ENCODE measurements at regions not wholly inside any gene's neighbourhood (a gene's known extent, or its start where the extent isn't known, plus 50 kb on each side); places are given as distances from the start of the nearest gene placed in this dataset.
"Not testable (repeated sequence)": the region's sequence is repeated elsewhere in the genome, so short reads cannot be mapped to it uniquely, and the experiment has no call there.

GRCh38 chr18:14936313-14936712 is 188.3 kb downstream of the ANKRD30B start:
- DNase-seq (ENCODE audit: low spot score), result no peak

GRCh38 chr18:14937271-14937670 is 189.3 kb downstream of the ANKRD30B start:
- no peak for DNase-seq (ENCODE audit: low spot score)

- DNase-seq (ENCODE audit: low spot score), result no peak
These were observed 191.2 kb downstream of the ANKRD30B start for GRCh38 chr18:14939141-14939540.

GRCh38 chr18:14940106-14940505 is 192.1 kb downstream of the ANKRD30B start:
- DNase-seq (ENCODE audit: low spot score), result not testable (repeated sequence)

GRCh38 chr18:14940735-14941134 is 192.8 kb downstream of the ANKRD30B start:
- no peak for DNase-seq (ENCODE audit: low spot score)

GRCh38 chr18:14941256-14941655 is 193.3 kb downstream of the ANKRD30B start:
- DNase-seq (ENCODE audit: low spot score), result no peak

GRCh38 chr18:14941792-14942191 is 193.8 kb downstream of the ANKRD30B start:
- DNase-seq (ENCODE audit: low spot score), result peak; percentile 17

- DNase-seq (ENCODE audit: low spot score), result no peak
These were observed 194.3 kb downstream of the ANKRD30B start for GRCh38 chr18:14942275-14942674.

- peak; percentile 18 for DNase-seq (ENCODE audit: low spot score)
These were observed 195.5 kb downstream of the ANKRD30B start for GRCh38 chr18:14943486-14943885.

- DNase-seq (ENCODE audit: low spot score), result peak; percentile 30
These were observed 196.1 kb downstream of the ANKRD30B start for GRCh38 chr18:14943967-14944636.

- DNase-seq (ENCODE audit: low spot score), result peak; percentile 10
These were observed 196.9 kb downstream of the ANKRD30B start for GRCh38 chr18:14944838-14945237.

- DNase-seq (ENCODE audit: low spot score), result peak; percentile 22
These were observed 197.3 kb downstream of the ANKRD30B start for GRCh38 chr18:14945286-14945685.

- DNase-seq (ENCODE audit: low spot score), result peak; percentile 27
These were observed 198.0 kb downstream of the ANKRD30B start for GRCh38 chr18:14945984-14946383.

GRCh38 chr18:14946741-14947470 is 198.9 kb downstream of the ANKRD30B start:
- DNase-seq (ENCODE audit: low spot score), result peak; percentile 6

GRCh38 chr18:14947482-14948162 is 199.7 kb downstream of the ANKRD30B start:
- peak; percentile 12 for DNase-seq (ENCODE audit: low spot score)

GRCh38 chr18:14948163-14948540 is 200.2 kb downstream of the ANKRD30B start:
- DNase-seq (ENCODE audit: low spot score), result peak; percentile 10

GRCh38 chr18:14949800-14950664 is 202.1 kb downstream of the ANKRD30B start:
- peak; percentile 17 for DNase-seq (ENCODE audit: low spot score)

- DNase-seq (ENCODE audit: low spot score), result not testable (repeated sequence)
These were observed 204.6 kb downstream of the ANKRD30B start for GRCh38 chr18:14952444-14953077.

- DNase-seq (ENCODE audit: low spot score), result peak; percentile 27
These were observed 210.7 kb downstream of the ANKRD30B start for GRCh38 chr18:14958701-14959100.

GRCh38 chr18:14959550-14959949 is 211.6 kb downstream of the ANKRD30B start:
- peak; percentile 12 for DNase-seq (ENCODE audit: low spot score)

GRCh38 chr18:14961991-14962390 is 214.0 kb downstream of the ANKRD30B start:
- no peak for DNase-seq (ENCODE audit: low spot score)

All from ureter (tissue), 1 donor.